ENCODE measurements at regions not wholly inside any gene's neighbourhood (a gene's known extent, or its start where the extent isn't known, plus 50 kb on each side); places are given as distances from the start of the nearest gene placed in this dataset.

DNA sequence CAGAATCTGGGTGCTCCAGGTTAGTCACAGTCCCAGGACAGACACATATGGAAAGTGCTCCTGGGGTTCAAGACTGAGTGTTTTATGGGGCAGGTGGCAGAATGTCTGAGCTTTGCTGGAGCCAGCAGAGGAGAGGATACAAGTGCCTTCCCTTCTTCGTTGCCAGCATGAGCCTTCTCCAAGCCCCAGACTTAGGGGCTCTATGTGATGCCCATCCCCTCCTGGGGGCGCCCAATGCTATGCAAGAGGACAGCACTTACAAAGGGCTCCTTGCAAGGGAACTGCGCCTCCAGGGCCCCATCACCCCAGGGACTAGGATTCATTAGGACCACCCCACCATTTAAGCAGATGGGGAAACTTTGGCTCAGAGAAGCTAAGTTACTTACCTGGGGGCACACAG lies 581.9 kb downstream of the BUD13 start:
- H3K27ac ChIP-seq (ENCODE audit: low read depth, low read length), result no peak overlapping the region
- DNase-seq, result no peak
- H3K4me1 ChIP-seq (ENCODE audit: control insufficient read depth, insufficient read depth, low read length), result peaks cover 3% of the 10 kb centered on the region
- peaks cover 28% of the 10 kb centered on the region for H3K27me3 ChIP-seq (ENCODE audit: control insufficient read depth, insufficient read depth, low read length, poor library complexity, severe bottlenecking)
- H3K9me3 ChIP-seq (ENCODE audit: control insufficient read depth, low read length), result no peaks in the 10 kb centered on the region
- no peak overlapping the region for H3K4me3 ChIP-seq (ENCODE audit: low read length)
- H3K4me1 Mint-ChIP-seq, result peaks cover 23% of the 10 kb centered on the region
- H3K36me3 ChIP-seq (ENCODE audit: control insufficient read depth, insufficient read depth, low read length), result no peaks in the 10 kb centered on the region
- no peak overlapping the region for H3K9ac ChIP-seq (ENCODE audit: extremely low read depth, low read length, poor library complexity, severe bottlenecking)
- 71 to 89% methylated on average over 1 to 3 of the region's 3 CpGs for WGBS, 2 experiments (ENCODE audit: insufficient coverage in 1 of 2, insufficient read length in 1 of 2)
- H3K4me3 Mint-ChIP-seq, result no peak overlapping the region
- H3K27me3 Mint-ChIP-seq (ENCODE audit: insufficient read depth), result peaks cover 20% of the 10 kb centered on the region
- H3K36me3 Mint-ChIP-seq (ENCODE audit: low read depth), result no peaks in the 10 kb centered on the region
- no peaks in the 10 kb centered on the region for H3K9me3 Mint-ChIP-seq
- H3K27ac Mint-ChIP-seq, result no peak overlapping the region
- no peak for TF ChIP-seq CTCF (conservative IDR thresholded peaks at IDR 0.05)

GRCh38 chr11:116189408-116190170 lies 583.2 kb downstream of the BUD13 start:
- TF ChIP-seq CTCF (conservative IDR thresholded peaks at IDR 0.05), result peak; percentile 58
- Mint-ChIP-seq H3K27me3 (ENCODE audit: insufficient read depth) (peaks cover 19% of the 10 kb centered on the region), H3K4me3 (no peak overlapping the region)

GRCh38 chr11:116188350-116188749 lies 584.4 kb downstream of the BUD13 start:
- H3K27me3 Mint-ChIP-seq (ENCODE audit: insufficient read depth), result peaks cover 14% of the 10 kb centered on the region
- WGBS, 2 experiments (ENCODE audit: insufficient coverage in 1 of 2, insufficient read length in 1 of 2), result 86 to 97% methylated on average over 4 to 5 of the region's 5 CpGs
- Histone ChIP-seq H3K27me3 (ENCODE audit: control insufficient read depth, insufficient read depth, low read length, poor library complexity, severe bottlenecking) (peaks cover 11% of the 10 kb centered on the region), H3K36me3 (ENCODE audit: control insufficient read depth, insufficient read depth, low read length) (no peaks in the 10 kb centered on the region), H3K9me3 (ENCODE audit: control insufficient read depth, low read length) (no peaks in the 10 kb centered on the region), H3K9ac (ENCODE audit: extremely low read depth, low read length, poor library complexity, severe bottlenecking) (no peak overlapping the region), H3K4me1 (ENCODE audit: control insufficient read depth, insufficient read depth, low read length) (peaks cover 3% of the 10 kb centered on the region), H3K27ac (ENCODE audit: low read depth, low read length) (no peak overlapping the region), H3K4me3 (ENCODE audit: low read length) (no peak overlapping the region)
- no peak for DNase-seq
- no peaks in the 10 kb centered on the region for H3K36me3 Mint-ChIP-seq (ENCODE audit: low read depth)
- peaks cover 21% of the 10 kb centered on the region for H3K4me1 Mint-ChIP-seq
- TF ChIP-seq CTCF (conservative IDR thresholded peaks at IDR 0.05), result no peak
- no peak overlapping the region for H3K27ac Mint-ChIP-seq
- no peaks in the 10 kb centered on the region for H3K9me3 Mint-ChIP-seq
- H3K4me3 Mint-ChIP-seq, result no peak overlapping the region

More at GRCh38 chr11:116189408-116190170, 583.2 kb downstream of the BUD13 start:
- H3K9me3 ChIP-seq (ENCODE audit: control insufficient read depth, low read length), result no peaks in the 10 kb centered on the region
- Mint-ChIP-seq H3K27ac (peak overlapping the region; percentile 7), H3K36me3 (ENCODE audit: low read depth) (no peaks in the 10 kb centered on the region), H3K4me1 (peaks cover 28% of the 10 kb centered on the region), H3K9me3 (no peaks in the 10 kb centered on the region)
- peak; percentile 80 for DNase-seq
- H3K27me3 ChIP-seq (ENCODE audit: control insufficient read depth, insufficient read depth, low read length, poor library complexity, severe bottlenecking), result peaks cover 17% of the 10 kb centered on the region
- no peaks in the 10 kb centered on the region for H3K36me3 ChIP-seq (ENCODE audit: control insufficient read depth, insufficient read depth, low read length)
- no peak overlapping the region for H3K9ac ChIP-seq (ENCODE audit: extremely low read depth, low read length, poor library complexity, severe bottlenecking)
- H3K4me3 ChIP-seq (ENCODE audit: low read length), result no peak overlapping the region
- peaks cover 3% of the 10 kb centered on the region for H3K4me1 ChIP-seq (ENCODE audit: control insufficient read depth, insufficient read depth, low read length)
- no peak overlapping the region for H3K27ac ChIP-seq (ENCODE audit: low read depth, low read length)
- 17 to 49% methylated on average over 2 to 10 of the region's 10 CpGs for WGBS, 2 experiments (ENCODE audit: insufficient coverage in 1 of 2, insufficient read length in 1 of 2)

All from endodermal cell (in vitro differentiated cells).